ENCODE measurements at regions not wholly inside any gene's neighbourhood (a gene's known extent, or its start where the extent isn't known, plus 50 kb on each side); places are given as distances from the start of the nearest gene placed in this dataset.

- H3K4me2 ChIP-seq (ENCODE audit: insufficient read depth, low read length): no peak overlapping the region
- no peaks in the 10 kb centered on the region for H3K36me3 ChIP-seq (ENCODE audit: control insufficient read depth in 2 of 2, extremely low read depth in 1 of 2, insufficient read depth in 2 of 2, low read length in 2 of 2)
- no peaks in the 10 kb centered on the region for H3K9me3 ChIP-seq (replicated peaks; ENCODE audit: control insufficient read depth, insufficient read depth, low read length)
- no TSS peak for BruUV-seq (replicated peaks)
- DNase-seq (ENCODE audit: low read depth, low spot score): no peak
- H3K4me1 ChIP-seq (ENCODE audit: control insufficient read depth, extremely low read depth, insufficient read depth, low read length): no peaks in the 10 kb centered on the region
- H3K79me2 ChIP-seq (ENCODE audit: control insufficient read depth, insufficient read depth, low read length): no peaks in the 10 kb centered on the region
- H3K4me3 ChIP-seq (replicated peaks in 1 of 3; ENCODE audit: insufficient read depth in 1 of 3, low read depth in 1 of 3, low read length in 3 of 3): no peak overlapping the region
- no peak overlapping the region for H2AFZ ChIP-seq (ENCODE audit: low read depth, low read length)
- no peaks in the 10 kb centered on the region for H3K27me3 ChIP-seq (ENCODE audit: control insufficient read depth in 2 of 2, insufficient read depth in 2 of 2, low read length in 2 of 2)
- FAIRE-seq: no peak
- intact Hi-C loops (cut with micrococcal nuclease) (no loop called here), dilution Hi-C loops (cut with MboI; ENCODE audit: extremely low pct_ligation_motif_present, low sequenced_read_pairs) (no loop called here)
- POLR2A ChIA-PET: no interaction called here
- no peak for TF ChIP-seq MYC (IDR thresholded peaks at IDR 0.05; ENCODE audit: low read depth, low read length)
- no peak for TF ChIP-seq CTCF (IDR thresholded peaks at IDR 0.05; ENCODE audit: extremely low read depth in 1 of 2, insufficient read depth in 1 of 2, low read depth in 1 of 2, low read length in 2 of 2)
- no peak for TF ChIP-seq JUN (IDR thresholded peaks at IDR 0.05; ENCODE audit: borderline replicate concordance, insufficient read depth, insufficient read length, low read depth)
- no peak for TF ChIP-seq GATA2 (IDR thresholded peaks at IDR 0.05; ENCODE audit: insufficient read depth, insufficient read length, low read depth, low read length)
- no peak overlapping the region for H3K9ac ChIP-seq (replicated peaks; ENCODE audit: extremely low read depth, insufficient read depth, low read length)
- H3K27ac ChIP-seq (ENCODE audit: insufficient read depth, low read depth, low read length): no peak overlapping the region
- H4K20me1 ChIP-seq (replicated peaks; ENCODE audit: control insufficient read depth, extremely low read depth, insufficient read depth, low read length): no peaks in the 10 kb centered on the region
- H3K9me1 ChIP-seq (replicated peaks; ENCODE audit: control insufficient read depth, extremely low read depth, insufficient read depth, low read length): no peaks in the 10 kb centered on the region
- CTCF ChIA-PET: no interaction called here
These were observed 204.2 kb upstream of the IL15 start for GRCh38 chr4:141432000-141432712.
